H1 (cell line): ENCODE measurements at regions not wholly inside any gene's neighbourhood (a gene's known extent, or its start where the extent isn't known, plus 50 kb on each side); places are given as distances from the start of the nearest gene placed in this dataset.

Source experiments
- CTCF ChIA-PET: fragments of 300-600 bp; sonication (Branson Sonifier 250); formaldehyde crosslinking; loops from one replicate; lab custom pipeline; 2021; ENCODE audit not compliant: partially characterized antibody; lab: Charles Lee
- POLR2A ChIA-PET: fragments of 300-600 bp; sonication (Branson Sonifier 250); formaldehyde crosslinking; loops from one replicate; lab custom pipeline; 2021; ENCODE audit warnings: inconsistent platforms; ENCODE audit not compliant: partially characterized antibody; lab: Charles Lee
- DNase-seq, 2 experiments: peaks; one replicate each; pipeline versions ENCODE4 v3.0.0 to v3.0.0-alpha.2; 2010 to 2022; ENCODE audit warnings: low spot score in 2 of 2, low read depth in 1 of 2, mixed read lengths in 1 of 2
- FAIRE-seq: peaks from 2 replicates; lab custom pipeline; 2011; peaks lifted over from hg19 to GRCh38; lab: Jason Lieb, UNC
- H2AFZ ChIP-seq: 2 replicates; pipeline ENCODE4 v1.8.1; 2012; ENCODE audit warnings: low read length, inconsistent platforms
- H2AK5ac ChIP-seq: 2 replicates; pipeline ENCODE4 v1.6.1; 2013; ENCODE audit warnings: low read depth, low read length
- H2BK120ac ChIP-seq: replicated peaks from 2 replicates; pipeline ENCODE3; 2013; ENCODE audit warnings: low read depth, low read length, inconsistent platforms
- H2BK12ac ChIP-seq: 2 replicates; pipeline ENCODE4 v1.6.1; 2013; ENCODE audit warnings: low read depth, low read length
- H2BK15ac ChIP-seq: 2 replicates; pipeline ENCODE4 v1.6.1; 2013; ENCODE audit warnings: low read length
- H2BK20ac ChIP-seq: 2 replicates; pipeline ENCODE4 v1.6.1; 2013; ENCODE audit warnings: low read length
- H2BK5ac ChIP-seq: 2 replicates; pipeline ENCODE4 v1.6.1; 2013; ENCODE audit warnings: low read depth, low read length
- H3K14ac ChIP-seq: 2 replicates; pipeline ENCODE4 v1.6.1; 2013; ENCODE audit warnings: inconsistent platforms; ENCODE audit not compliant: insufficient read length
- H3K18ac ChIP-seq: 2 replicates; pipeline ENCODE4 v1.6.1; 2013; ENCODE audit warnings: low read length; ENCODE audit errors: extremely low read depth
- H3K23ac ChIP-seq: 2 replicates; pipeline ENCODE4 v1.6.1; 2013; ENCODE audit warnings: inconsistent platforms; ENCODE audit not compliant: insufficient read length
- H3K23me2 ChIP-seq: 2 replicates; pipeline ENCODE4 v1.6.1; 2013; ENCODE audit warnings: low read depth, low read length
- H3K27ac ChIP-seq: 2 replicates; pipeline ENCODE4 v1.6.1; 2011; ENCODE audit warnings: low read depth, low read length, inconsistent platforms
- H3K27me3 ChIP-seq, 4 experiments: replicated peaks in 1 of 4; 1 replicate in 1 of 4; 2 replicates in 3 of 4; pipeline versions ENCODE4 v1.6.1 to v1.8.1; 2011 to 2013; ENCODE audit warnings: low read length in 3 of 4, mild to moderate bottlenecking in 3 of 4, inconsistent platforms in 2 of 4, mixed read lengths in 2 of 4, moderate library complexity in 1 of 4; ENCODE audit not compliant: control insufficient read depth in 3 of 4, insufficient read depth in 3 of 4; ENCODE audit errors: extremely low read depth in 1 of 4
- H3K36me3 ChIP-seq, 4 experiments: 2 replicates each; pipeline versions ENCODE4 v1.6.1 to v1.8.1; 2011 to 2013; ENCODE audit warnings: mild to moderate bottlenecking in 4 of 4, low read length in 3 of 4, moderate library complexity in 2 of 4, control low read depth in 1 of 4, inconsistent platforms in 1 of 4; ENCODE audit not compliant: insufficient read depth in 4 of 4, control insufficient read depth in 2 of 4
- H3K4ac ChIP-seq: replicated peaks from 2 replicates; pipeline ENCODE3; 2013; ENCODE audit warnings: low read length, low read depth, mixed read lengths, inconsistent platforms; ENCODE audit not compliant: insufficient read length
- H3K4me1 ChIP-seq, 4 experiments: replicated peaks in 1 of 4; 1 replicate in 1 of 4; 2 replicates in 3 of 4; pipeline versions ENCODE4 v1.6.1 to v1.8.1; 2011 to 2013; ENCODE audit warnings: low read length in 3 of 4, inconsistent platforms in 2 of 4, mixed read lengths in 1 of 4; ENCODE audit not compliant: insufficient read depth in 4 of 4, control insufficient read depth in 3 of 4
- H3K4me2 ChIP-seq, 2 experiments: 2 replicates each; pipeline versions ENCODE4 v1.6.1 to v1.8.1; 2011 to 2013; ENCODE audit warnings: low read depth in 2 of 2, low read length in 2 of 2, control low read depth in 1 of 2, inconsistent platforms in 1 of 2, mild to moderate bottlenecking in 1 of 2; ENCODE audit not compliant: insufficient read depth in 1 of 2
- H3K4me3 ChIP-seq, 4 experiments: fragments of 200-600, 300-600 bp in 1 of 4; sonication (generic), shearing (Covaris generic), sonication (Bioruptor Twin) in 1 of 4; 2 replicates each; pipeline versions ENCODE4 v1.5.1 to v1.8.1; 2011 to 2016; ENCODE audit warnings: low read length in 4 of 4, low read depth in 3 of 4, control low read depth in 2 of 4, inconsistent platforms in 2 of 4, mild to moderate bottlenecking in 2 of 4, mixed read lengths in 1 of 4, moderate library complexity in 1 of 4; ENCODE audit not compliant: insufficient read depth in 2 of 4; ENCODE audit errors: extremely low read depth in 1 of 4
- H3K56ac ChIP-seq: replicated peaks from 2 replicates; pipeline ENCODE3; 2013; ENCODE audit warnings: low read depth, mild to moderate bottlenecking, mixed read lengths, low read length, inconsistent platforms; ENCODE audit not compliant: insufficient read length
- H3K79me1 ChIP-seq: 2 replicates; pipeline ENCODE4 v1.6.1; 2013; ENCODE audit warnings: low read depth, low read length, control low read depth
- H3K79me2 ChIP-seq, 2 experiments: 2 replicates each; pipeline versions ENCODE4 v1.6.1 to v1.8.1; 2012 to 2013; ENCODE audit warnings: low read length in 2 of 2, mild to moderate bottlenecking in 2 of 2, inconsistent platforms in 1 of 2; ENCODE audit not compliant: insufficient read depth in 2 of 2, control insufficient read depth in 1 of 2
- H3K9ac ChIP-seq, 4 experiments: replicated peaks in 1 of 4; 1 replicate in 1 of 4; 2 replicates in 3 of 4; pipeline versions ENCODE4 v1.6.1 to v1.8.1; 2011 to 2013; ENCODE audit warnings: low read depth in 3 of 4, low read length in 3 of 4, control low read depth in 2 of 4, mild to moderate bottlenecking in 2 of 4, moderate library complexity in 2 of 4, inconsistent platforms in 1 of 4; ENCODE audit errors: extremely low read depth in 1 of 4
- H3K9me3 ChIP-seq, 2 experiments: 2 replicates each; pipeline versions ENCODE4 v1.6.1 to v1.8.1; 2012 to 2013; ENCODE audit warnings: mild to moderate bottlenecking in 2 of 2, moderate library complexity in 2 of 2, control low read depth in 1 of 2, inconsistent platforms in 1 of 2, low read depth in 1 of 2, low read length in 1 of 2, mixed read lengths in 1 of 2; ENCODE audit not compliant: insufficient read depth in 2 of 2
- H4K20me1 ChIP-seq, 2 experiments: replicated peaks in 1 of 2; 2 replicates each; pipeline versions ENCODE3 to v1.8.1; 2011 to 2013; ENCODE audit warnings: inconsistent platforms in 2 of 2, low read length in 2 of 2, mild to moderate bottlenecking in 1 of 2; ENCODE audit not compliant: insufficient read depth in 2 of 2, control insufficient read depth in 1 of 2
- H4K5ac ChIP-seq: 2 replicates; pipeline ENCODE4 v1.6.1; 2013; ENCODE audit warnings: low read length, low read depth, mixed read lengths, inconsistent platforms; ENCODE audit not compliant: insufficient read length
- H4K8ac ChIP-seq: 2 replicates; pipeline ENCODE4 v1.8.0; 2013; ENCODE audit warnings: mild to moderate bottlenecking, moderate library complexity, low read length, inconsistent platforms; ENCODE audit not compliant: insufficient read depth; ENCODE audit errors: extremely low read depth
- H4K91ac ChIP-seq: replicated peaks from 2 replicates; pipeline ENCODE3; 2013; ENCODE audit warnings: low read length, mixed read lengths, inconsistent platforms; ENCODE audit not compliant: insufficient read length
- CTBP2 ChIP-seq: IDR thresholded peaks from 2 replicates; pipeline ENCODE4 v1.7.0; 2011; ENCODE audit warnings: borderline replicate concordance, mild to moderate bottlenecking, moderate library complexity, mixed read lengths, low read length; ENCODE audit not compliant: insufficient read depth, insufficient read length
- EZH2 ChIP-seq: fragments of 200-600 bp; sonication (generic); IDR thresholded peaks from 2 replicates; pipeline ENCODE4 v1.7.1; 2012; ENCODE audit warnings: low read depth, mild to moderate bottlenecking, moderate library complexity, low read length, inconsistent platforms; ENCODE audit not compliant: severe bottlenecking
- GABPA ChIP-seq: IDR thresholded peaks from 2 replicates; pipeline ENCODE4 v1.6.1; 2011; ENCODE audit warnings: mild to moderate bottlenecking, low read length, moderate library complexity, borderline replicate concordance; ENCODE audit not compliant: insufficient read depth
- KDM1A ChIP-seq: fragments of 200-600, 300-600 bp; sonication (generic); IDR thresholded peaks from 2 replicates; pipeline ENCODE4 v1.7.1; 2016; ENCODE audit warnings: mild to moderate bottlenecking, low read length, borderline replicate concordance
- RAD21 ChIP-seq, 2 experiments: IDR thresholded peaks in 1 of 2; conservative IDR thresholded peaks in 1 of 2; 2 replicates each; pipeline ENCODE4 v1.6.1; 2011; ENCODE audit warnings: low read depth in 2 of 2, low read length in 2 of 2, improper control_type of control experiment in 1 of 2, inconsistent platforms in 1 of 2, mild to moderate bottlenecking in 1 of 2, moderate library complexity in 1 of 2
- RFX5 ChIP-seq: IDR thresholded peaks from 2 replicates; pipeline ENCODE4 v1.6.1; 2011; ENCODE audit warnings: low read depth, low read length, improper control_type of control experiment, borderline replicate concordance
- SAP30 ChIP-seq: fragments of 300-600 bp; sonication (generic); IDR thresholded peaks from 2 replicates; pipeline ENCODE4 v1.7.1; 2012; ENCODE audit warnings: low read length, moderate library complexity, mild to moderate bottlenecking, inconsistent platforms; ENCODE audit not compliant: insufficient read depth, insufficient replicate concordance
- SIN3A ChIP-seq, 2 experiments: IDR thresholded peaks in 1 of 2; conservative IDR thresholded peaks in 1 of 2; 2 replicates each; pipeline ENCODE4 v1.6.1; 2011 to 2012; ENCODE audit warnings: low read length in 2 of 2, improper control_type of control experiment in 1 of 2, low read depth in 1 of 2, mild to moderate bottlenecking in 1 of 2
- SP4 ChIP-seq: IDR thresholded peaks from 2 replicates; pipeline ENCODE4 v1.6.1; 2012; ENCODE audit warnings: low read length, inconsistent platforms
- TAF1 ChIP-seq: IDR thresholded peaks from 2 replicates; pipeline ENCODE4 v1.6.1; 2011; ENCODE audit warnings: mild to moderate bottlenecking, low read depth, low read length
- TCF12 ChIP-seq: IDR thresholded peaks from 2 replicates; pipeline ENCODE4 v1.6.1; 2011; ENCODE audit warnings: low read depth, mild to moderate bottlenecking, low read length
- TEAD4 ChIP-seq: IDR thresholded peaks from 2 replicates; pipeline ENCODE4 v1.6.1; 2012; ENCODE audit warnings: low read depth, low read length, inconsistent platforms, mixed read lengths
- WGBS, 2 experiments: shearing (Covaris generic) in 1 of 2; methylation state at CpG; one replicate each; pipeline versions ENCODE4 v1.1.6 to v1.1.7; 2013 to 2015; ENCODE audit warnings: low lambda C conversion rate in 2 of 2, mixed read lengths in 2 of 2, inconsistent platforms in 1 of 2, low coverage in 1 of 2, missing lambda C conversion rate in 1 of 2; ENCODE audit not compliant: insufficient replicate concordance in 2 of 2, insufficient coverage in 1 of 2, insufficient read length in 1 of 2; ENCODE audit errors: extremely low coverage in 1 of 2, missing lambda C conversion rate in 1 of 2; 5-methylcytosine and 5-hydroxymethylcytosine counted together

GRCh38 chr1:226475142-226475511 is 67.2 kb upstream of the PARP1 start:
- Histone ChIP-seq H3K56ac (no peak overlapping the region), H3K14ac (no peak overlapping the region), H2AFZ (no peak overlapping the region), H2AK5ac (no peak overlapping the region), H3K36me3 (no peaks in the 10 kb centered on the region), H3K23ac (no peak overlapping the region), H3K79me2 (no peaks in the 10 kb centered on the region), H3K18ac (no peak overlapping the region), H2BK15ac (peak overlapping the region; percentile 25; the same call in 1 of the 2 replicates), H3K79me1 (no peaks in the 10 kb centered on the region), H4K5ac (no peak overlapping the region), H3K23me2 (no peaks in the 10 kb centered on the region; the same call in 1 of the 2 replicates), H2BK5ac (no peak overlapping the region), H4K20me1 (no peaks in the 10 kb centered on the region), H3K27me3 (peaks cover 0 to 4% (median 0%) of the 10 kb centered on the region in 4 experiments; a peak in 1 of 7 replicates), H3K4me1 (peaks cover 4 to 10% (median 8%) of the 10 kb centered on the region in 4 experiments; a peak in 4 of 7 replicates), H2BK20ac (no peak overlapping the region), H4K8ac (no peak overlapping the region), H3K4ac (no peak overlapping the region), H3K27ac (no peak overlapping the region), H3K4me3 (no peak overlapping the region), H4K91ac (no peak overlapping the region), H2BK12ac (no peak overlapping the region), H3K4me2 (no peak overlapping the region), H3K9me3 (no peaks in the 10 kb centered on the region), H3K9ac (no peak overlapping the region), H2BK120ac (no peak overlapping the region)
- ChIA-PET POLR2A (interaction anchor here (1.4 to 1.5 kb wide), 2 partner anchors 14 to 21 kb away, joined by 3 to 5 read pairs; no protein-coding TSS in a partner anchor), CTCF (interaction anchor here (0.9 to 6.0 kb wide), 7 partner anchors 8 to 67 kb away, joined by 3 to 45 read pairs (median 6); partner anchors contain the start of gene PARP1)
- DNase-seq = no peak
- WGBS, 2 experiments = 76% methylated on average over 6 of the region's 6 CpGs; no CpG with 5 or more reads in 1 of the 2 experiments
- FAIRE-seq = no peak
- no peak for TF ChIP-seq RFX5
- no peak for TF ChIP-seq SIN3A (conservative IDR thresholded peaks at IDR 0.05 in 1 of 2, IDR thresholded peaks at IDR 0.05 in 1 of 2; ENCODE audit: low read depth in 1 of 2, low read length in 2 of 2)
- TF ChIP-seq SAP30 = no peak
- TF ChIP-seq GABPA = no peak
- no peak for TF ChIP-seq KDM1A
- TF ChIP-seq RAD21 (IDR thresholded peaks at IDR 0.05 in 1 of 2, conservative IDR thresholded peaks at IDR 0.05 in 1 of 2; ENCODE audit: low read depth in 2 of 2, low read length in 2 of 2) = no peak
- no peak for TF ChIP-seq CTBP2
- TF ChIP-seq EZH2 = no peak
- no peak for TF ChIP-seq SP4
- TF ChIP-seq TAF1 = no peak
- TF ChIP-seq TCF12 = no peak
- no peak for TF ChIP-seq TEAD4
